Neural progenitor cell (in vitro differentiated cells): ENCODE measurements at regions not wholly inside any gene's neighbourhood (a gene's known extent, or its start where the extent isn't known, plus 50 kb on each side); places are given as distances from the start of the nearest gene placed in this dataset.

Experiments used
- DNase-seq: peaks from one replicate; pipeline ENCODE4 v3.0.0-alpha.2; 2016; ENCODE audit warnings: low spot score
- H2AFZ ChIP-seq: fragments of 200-600 bp; sonication (generic); replicated peaks from 2 replicates; pipeline ENCODE4 v1.6.1; 2016; ENCODE audit warnings: antibody characterized with exemption
- H3F3A ChIP-seq: fragments of 200-600 bp; sonication (generic); 2 replicates; pipeline ENCODE4 v1.6.1; 2016; ENCODE audit warnings: antibody characterized with exemption, low read depth
- H3K27ac ChIP-seq: fragments of 200-600 bp; sonication (generic); 2 replicates; pipeline ENCODE4 v1.5.1; 2016; ENCODE audit warnings: mild to moderate bottlenecking
- H3K27me3 ChIP-seq: fragments of 200-600 bp; sonication (generic); 2 replicates; pipeline ENCODE4 v1.6.1; 2016; ENCODE audit warnings: mild to moderate bottlenecking, moderate library complexity
- H3K36me3 ChIP-seq: fragments of 200-600 bp; sonication (generic); 2 replicates; pipeline ENCODE4 v1.5.1; 2016
- H3K4me1 ChIP-seq: fragments of 200-600 bp; sonication (generic); 2 replicates; pipeline ENCODE4 v1.6.1; 2016; ENCODE audit warnings: mixed run types
- H3K4me2 ChIP-seq: fragments of 200-600 bp; sonication (generic); 2 replicates; pipeline ENCODE4 v1.6.1; 2016
- H3K4me3 ChIP-seq: fragments of 200-600 bp; sonication (generic); 2 replicates; pipeline ENCODE4 v1.5.1; 2016
- H3K79me2 ChIP-seq: fragments of 200-600 bp; sonication (generic); 2 replicates; pipeline ENCODE4 v1.6.1; 2016; ENCODE audit warnings: low read depth
- H3K9ac ChIP-seq: fragments of 200-600 bp; sonication (generic); 2 replicates; pipeline ENCODE4 v1.6.1; 2016
- H3K9me3 ChIP-seq: fragments of 200-600 bp; sonication (generic); 2 replicates; pipeline ENCODE4 v1.5.1; 2016; ENCODE audit warnings: low read depth
- H4K20me1 ChIP-seq: fragments of 200-600 bp; sonication (generic); 2 replicates; pipeline ENCODE4 v1.6.1; 2016; ENCODE audit warnings: low read depth
- H3K27ac Mint-ChIP-seq: 3 replicates; pipeline ENCODE4 v1.8.0; 2021; ENCODE audit warnings: mixed read lengths
- H3K27me3 Mint-ChIP-seq: 2 replicates; pipeline ENCODE4 v1.8.0; 2022; ENCODE audit warnings: low read depth, mild to moderate bottlenecking, inconsistent platforms, moderate library complexity, mixed read lengths; ENCODE audit not compliant: insufficient read depth
- H3K36me3 Mint-ChIP-seq: 3 replicates; pipeline ENCODE4 v1.8.0; 2021; ENCODE audit warnings: mixed read lengths
- H3K4me1 Mint-ChIP-seq: 3 replicates; pipeline ENCODE4 v1.8.0; 2021; ENCODE audit warnings: mixed read lengths
- H3K4me3 Mint-ChIP-seq: 3 replicates; pipeline ENCODE4 v1.8.0; 2021; ENCODE audit warnings: mild to moderate bottlenecking, moderate library complexity, mixed read lengths
- H3K9me3 Mint-ChIP-seq: 3 replicates; pipeline ENCODE4 v1.8.0; 2020; ENCODE audit warnings: mixed read lengths
- EZH2 ChIP-seq: fragments of 200-600 bp; sonication (generic); IDR thresholded peaks from 2 replicates; pipeline ENCODE4 v1.6.1; 2017; ENCODE audit warnings: antibody characterized with exemption, mild to moderate bottlenecking, moderate library complexity
- EZH2phosphoT487 ChIP-seq: fragments of 200-600 bp; sonication (generic); IDR thresholded peaks from 2 replicates; pipeline ENCODE4 v1.6.1; 2017; ENCODE audit warnings: antibody characterized with exemption
- TF ChIP-seq, protein P1 (sequence below): fragments of 200-600 bp; sonication (generic); IDR thresholded peaks from 2 replicates; pipeline ENCODE4 v1.5.1; 2017; ENCODE audit warnings: antibody characterized with exemption, mild to moderate bottlenecking

DNA sequence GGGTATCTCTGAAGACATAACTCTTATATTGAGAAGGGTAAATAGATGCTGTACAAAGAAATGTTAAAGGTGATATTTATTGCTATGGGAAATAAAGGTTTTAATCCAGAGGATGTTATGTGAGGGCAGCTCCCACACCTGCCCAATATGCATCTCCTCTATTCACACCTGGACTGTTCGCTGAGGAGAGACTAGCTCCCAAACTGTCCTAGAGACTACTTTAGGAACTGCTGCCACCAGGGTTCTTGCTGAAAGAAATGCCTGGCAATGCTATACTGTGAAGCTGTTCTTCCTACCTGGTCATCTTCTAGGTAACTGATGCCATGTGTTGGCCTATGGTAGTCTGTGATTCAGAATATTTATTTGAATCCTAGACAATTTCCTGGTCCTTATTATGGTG, 1421.5 kb upstream of the SPRY2 start:
- no peaks in the 10 kb centered on the region for H3K36me3 ChIP-seq
- H3K4me1 Mint-ChIP-seq, result no peaks in the 10 kb centered on the region

DNA sequence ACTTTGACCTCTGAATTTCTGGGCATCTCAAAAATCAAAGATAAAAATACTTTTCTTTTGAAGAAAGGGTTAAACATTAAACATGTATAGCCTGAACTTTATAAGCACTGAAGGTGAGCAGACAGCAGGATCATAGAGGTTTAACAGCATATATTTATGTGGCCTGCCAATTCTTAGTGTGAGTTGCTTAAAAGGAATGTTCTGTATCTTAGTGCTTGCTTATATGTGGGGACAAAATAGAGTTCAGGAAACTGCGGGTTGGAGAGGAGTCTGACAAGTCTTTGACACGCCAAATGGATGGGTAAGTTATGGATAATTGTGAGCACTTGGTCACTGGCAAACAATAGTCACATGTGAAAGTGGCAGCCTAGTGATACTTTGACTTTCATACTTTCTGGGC, 1419.4 kb upstream of the SPRY2 start:
- H3K4me1 Mint-ChIP-seq, result no peaks in the 10 kb centered on the region
- H3K27ac Mint-ChIP-seq, result no peak overlapping the region

More for the DNA sequence above, 1421.5 kb upstream of the SPRY2 start:
- H3K27ac ChIP-seq, result no peak overlapping the region
- no peak for DNase-seq
- TF ChIP-seq EZH2phosphoT487 (no peak), EZH2 (no peak)
- TF ChIP-seq, protein P1, sequence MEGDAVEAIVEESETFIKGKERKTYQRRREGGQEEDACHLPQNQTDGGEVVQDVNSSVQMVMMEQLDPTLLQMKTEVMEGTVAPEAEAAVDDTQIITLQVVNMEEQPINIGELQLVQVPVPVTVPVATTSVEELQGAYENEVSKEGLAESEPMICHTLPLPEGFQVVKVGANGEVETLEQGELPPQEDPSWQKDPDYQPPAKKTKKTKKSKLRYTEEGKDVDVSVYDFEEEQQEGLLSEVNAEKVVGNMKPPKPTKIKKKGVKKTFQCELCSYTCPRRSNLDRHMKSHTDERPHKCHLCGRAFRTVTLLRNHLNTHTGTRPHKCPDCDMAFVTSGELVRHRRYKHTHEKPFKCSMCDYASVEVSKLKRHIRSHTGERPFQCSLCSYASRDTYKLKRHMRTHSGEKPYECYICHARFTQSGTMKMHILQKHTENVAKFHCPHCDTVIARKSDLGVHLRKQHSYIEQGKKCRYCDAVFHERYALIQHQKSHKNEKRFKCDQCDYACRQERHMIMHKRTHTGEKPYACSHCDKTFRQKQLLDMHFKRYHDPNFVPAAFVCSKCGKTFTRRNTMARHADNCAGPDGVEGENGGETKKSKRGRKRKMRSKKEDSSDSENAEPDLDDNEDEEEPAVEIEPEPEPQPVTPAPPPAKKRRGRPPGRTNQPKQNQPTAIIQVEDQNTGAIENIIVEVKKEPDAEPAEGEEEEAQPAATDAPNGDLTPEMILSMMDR, result no peak
- H3K9ac ChIP-seq, result no peak overlapping the region
- Mint-ChIP-seq H3K36me3 (no peaks in the 10 kb centered on the region), H3K27ac (no peak overlapping the region), H3K27me3 (no peaks in the 10 kb centered on the region), H3K9me3 (peaks cover 7% of the 10 kb centered on the region), H3K4me3 (no peak overlapping the region)
- H3K4me1 ChIP-seq, result no peaks in the 10 kb centered on the region
- no peak overlapping the region for H3K4me3 ChIP-seq
- H3K4me2 ChIP-seq, result no peak overlapping the region
- no peaks in the 10 kb centered on the region for H3K27me3 ChIP-seq
- no peaks in the 10 kb centered on the region for H3F3A ChIP-seq
- no peaks in the 10 kb centered on the region for H3K79me2 ChIP-seq
- H2AFZ ChIP-seq, result no peak overlapping the region
- no peaks in the 10 kb centered on the region for H3K9me3 ChIP-seq
- no peaks in the 10 kb centered on the region for H4K20me1 ChIP-seq

DNA sequence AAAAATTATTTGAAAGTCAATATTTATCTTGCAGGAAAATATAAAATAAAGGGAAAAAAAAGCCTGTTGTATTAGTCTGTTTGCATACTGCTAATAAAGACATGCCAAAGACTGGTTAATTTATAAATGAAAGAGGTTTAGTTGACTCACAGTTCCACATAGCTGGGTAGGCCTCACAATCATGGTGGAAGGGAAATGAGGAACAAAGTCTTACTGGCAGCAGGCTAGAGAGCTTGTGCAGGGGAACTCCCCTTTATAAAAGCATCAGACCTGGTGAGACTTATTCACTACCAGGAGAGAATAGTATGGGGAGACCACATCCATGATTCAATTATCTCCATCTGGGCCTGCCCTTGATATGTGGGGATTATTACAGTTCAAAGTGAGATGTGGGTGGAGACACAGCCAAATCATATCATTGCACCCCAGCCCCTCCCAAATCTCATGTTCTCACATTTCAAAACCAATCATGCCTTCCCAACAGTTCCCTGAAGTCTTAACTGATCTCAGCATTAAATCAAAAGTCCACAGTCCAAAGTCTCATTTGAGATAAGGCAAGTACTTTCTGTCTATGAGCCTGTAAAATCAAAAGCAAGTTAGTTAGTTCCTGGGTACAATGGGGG, 1416.5 kb upstream of the SPRY2 start:
- H2AFZ ChIP-seq, result no peak overlapping the region
- no peak overlapping the region for H3K27ac ChIP-seq
- Mint-ChIP-seq H3K4me3 (no peak overlapping the region), H3K36me3 (no peaks in the 10 kb centered on the region), H3K27ac (no peak overlapping the region), H3K9me3 (peaks cover 9% of the 10 kb centered on the region), H3K27me3 (peaks cover 2% of the 10 kb centered on the region), H3K4me1 (no peaks in the 10 kb centered on the region)
- TF ChIP-seq EZH2phosphoT487, result no peak
- H3K79me2 ChIP-seq, result no peaks in the 10 kb centered on the region
- no peaks in the 10 kb centered on the region for H3K9me3 ChIP-seq
- no peaks in the 10 kb centered on the region for H3K27me3 ChIP-seq
- no peak overlapping the region for H3K4me2 ChIP-seq
- H3K4me3 ChIP-seq, result no peak overlapping the region
- no peak for DNase-seq
- H3K36me3 ChIP-seq, result no peaks in the 10 kb centered on the region
- H3K4me1 ChIP-seq, result no peaks in the 10 kb centered on the region
- no peaks in the 10 kb centered on the region for H3F3A ChIP-seq
- no peaks in the 10 kb centered on the region for H4K20me1 ChIP-seq
- H3K9ac ChIP-seq, result no peak overlapping the region

More for the DNA sequence above, 1419.4 kb upstream of the SPRY2 start:
- no peaks in the 10 kb centered on the region for H3K27me3 ChIP-seq
- peaks cover 9% of the 10 kb centered on the region for H3K9me3 Mint-ChIP-seq
- no peaks in the 10 kb centered on the region for H3K4me1 ChIP-seq
- H3K27ac ChIP-seq, result no peak overlapping the region
- no peaks in the 10 kb centered on the region for H3K79me2 ChIP-seq
- no peaks in the 10 kb centered on the region for H3K36me3 Mint-ChIP-seq
- no peak for DNase-seq
- H3K4me2 ChIP-seq, result no peak overlapping the region
- H3K4me3 Mint-ChIP-seq, result no peak overlapping the region
- H2AFZ ChIP-seq, result no peak overlapping the region
- no peaks in the 10 kb centered on the region for H3F3A ChIP-seq
- no peaks in the 10 kb centered on the region for H4K20me1 ChIP-seq
- H3K36me3 ChIP-seq, result no peaks in the 10 kb centered on the region
- no peaks in the 10 kb centered on the region for H3K27me3 Mint-ChIP-seq
- no peak overlapping the region for H3K9ac ChIP-seq
- H3K4me3 ChIP-seq, result no peak overlapping the region
- no peaks in the 10 kb centered on the region for H3K9me3 ChIP-seq
- TF ChIP-seq EZH2 (no peak), EZH2phosphoT487 (no peak)
- TF ChIP-seq, protein P1, result no peak

DNA sequence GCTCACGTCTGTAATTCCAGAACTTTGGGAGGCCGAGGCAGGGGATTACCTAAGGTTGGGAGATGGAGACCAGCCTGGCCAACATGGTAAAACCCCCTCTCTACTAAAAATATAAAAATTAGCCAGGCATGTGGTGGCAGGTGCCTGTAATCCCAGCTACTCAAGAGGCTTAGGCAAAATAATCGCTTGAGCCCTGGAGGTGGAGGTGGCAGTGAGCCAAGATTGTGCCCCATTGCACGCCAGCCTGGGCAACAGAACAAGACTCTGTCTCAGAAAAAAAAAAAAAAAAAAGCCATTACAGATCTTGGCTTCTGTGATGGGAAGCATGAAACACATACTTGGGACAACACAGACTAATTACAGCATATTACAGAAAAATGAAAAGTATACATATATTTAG, 1404.5 kb upstream of the SPRY2 start:
- Mint-ChIP-seq H3K9me3 (no peaks in the 10 kb centered on the region), H3K4me3 (no peak overlapping the region), H3K4me1 (no peaks in the 10 kb centered on the region), H3K27me3 (no peaks in the 10 kb centered on the region), H3K27ac (no peak overlapping the region), H3K36me3 (no peaks in the 10 kb centered on the region)
- no peaks in the 10 kb centered on the region for H3K36me3 ChIP-seq
- H3K79me2 ChIP-seq, result no peaks in the 10 kb centered on the region
- no peaks in the 10 kb centered on the region for H3F3A ChIP-seq
- no peak overlapping the region for H2AFZ ChIP-seq
- no peaks in the 10 kb centered on the region for H3K9me3 ChIP-seq
- no peak overlapping the region for H3K4me2 ChIP-seq
- DNase-seq, result no peak
- no peak overlapping the region for H3K27ac ChIP-seq
- no peaks in the 10 kb centered on the region for H3K4me1 ChIP-seq
- H3K4me3 ChIP-seq, result no peak overlapping the region
- H3K9ac ChIP-seq, result no peak overlapping the region
- TF ChIP-seq, protein P1, result no peak
- no peak for TF ChIP-seq EZH2
- TF ChIP-seq EZH2phosphoT487, result no peak
- no peaks in the 10 kb centered on the region for H3K27me3 ChIP-seq
- no peaks in the 10 kb centered on the region for H4K20me1 ChIP-seq
